ACC112 (cell line): ENCODE measurements at regions not wholly inside any gene's neighbourhood (a gene's known extent, or its start where the extent isn't known, plus 50 kb on each side); places are given as distances from the start of the nearest gene placed in this dataset.
"Not testable (repeated sequence)": the region's sequence is repeated elsewhere in the genome, so short reads cannot be mapped to it uniquely, and the experiment has no call there.

Experiments used
- H2AFZ ChIP-seq: fragments of 200-600 bp; sonication (generic); one replicate; pipeline ENCODE4 v1.6.0; 2017; ENCODE audit warnings: antibody characterized with exemption, low read length; ENCODE audit not compliant: unreplicated experiment
- H3K27ac ChIP-seq: fragments of 200-600 bp; sonication (generic); 2 replicates; pipeline ENCODE4 v1.5.1; 2014; ENCODE audit warnings: low read depth, mild to moderate bottlenecking, antibody characterized with exemption, low read length, moderate library complexity
- H3K27me3 ChIP-seq: fragments of 200-600 bp; sonication (generic); 2 replicates; pipeline ENCODE4 v1.6.1; 2014; ENCODE audit warnings: mild to moderate bottlenecking, antibody characterized with exemption, low read length, moderate library complexity, mixed read lengths; ENCODE audit not compliant: insufficient read depth
- H3K36me3 ChIP-seq: fragments of 200-600 bp; sonication (generic); 2 replicates; pipeline ENCODE4 v1.6.1; 2016; ENCODE audit warnings: mild to moderate bottlenecking, antibody characterized with exemption, low read length, moderate library complexity, mixed read lengths; ENCODE audit not compliant: insufficient read depth
- H3K4me1 ChIP-seq: fragments of 200-600 bp; sonication (generic); one replicate; pipeline ENCODE4 v1.6.1; 2016; ENCODE audit warnings: low read length, mixed read lengths; ENCODE audit not compliant: insufficient read depth, unreplicated experiment, control insufficient read depth
- H3K4me3 ChIP-seq: fragments of 200-600 bp; sonication (generic); 2 replicates; pipeline ENCODE4 v1.5.1; 2014; ENCODE audit warnings: mild to moderate bottlenecking, low read depth, low read length
- H3K79me2 ChIP-seq: fragments of 200-600 bp; sonication (generic); one replicate; pipeline ENCODE4 v1.6.0; 2016; ENCODE audit warnings: low read length; ENCODE audit not compliant: control insufficient read depth, unreplicated experiment, insufficient read depth

DNA sequence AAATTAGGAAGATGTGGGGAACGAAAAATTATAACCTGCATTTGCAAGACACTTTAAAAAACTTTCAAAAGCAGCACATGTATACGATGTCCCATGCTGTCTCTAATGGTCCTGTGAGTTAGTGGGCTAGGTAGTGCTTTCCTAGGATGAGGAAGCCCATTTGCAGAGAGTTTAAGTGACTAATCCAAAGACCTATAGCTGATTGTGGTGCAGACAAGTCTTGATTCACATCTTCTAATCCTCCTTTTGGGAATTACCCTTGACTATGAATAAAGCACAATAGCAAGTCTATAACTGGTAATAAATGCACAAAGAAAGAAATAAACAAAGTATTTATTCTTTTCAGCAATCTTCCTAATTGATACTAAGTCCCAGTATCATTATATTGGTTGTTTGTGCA, 234.6 kb upstream of the FANCL start:
- H2AFZ ChIP-seq: no peak overlapping the region
- no peaks in the 10 kb centered on the region for H3K27me3 ChIP-seq
- H3K4me3 ChIP-seq: no peak overlapping the region
- no peaks in the 10 kb centered on the region for H3K4me1 ChIP-seq
- no peaks in the 10 kb centered on the region for H3K36me3 ChIP-seq
- H3K79me2 ChIP-seq: no peaks in the 10 kb centered on the region
- no peak overlapping the region for H3K27ac ChIP-seq

DNA sequence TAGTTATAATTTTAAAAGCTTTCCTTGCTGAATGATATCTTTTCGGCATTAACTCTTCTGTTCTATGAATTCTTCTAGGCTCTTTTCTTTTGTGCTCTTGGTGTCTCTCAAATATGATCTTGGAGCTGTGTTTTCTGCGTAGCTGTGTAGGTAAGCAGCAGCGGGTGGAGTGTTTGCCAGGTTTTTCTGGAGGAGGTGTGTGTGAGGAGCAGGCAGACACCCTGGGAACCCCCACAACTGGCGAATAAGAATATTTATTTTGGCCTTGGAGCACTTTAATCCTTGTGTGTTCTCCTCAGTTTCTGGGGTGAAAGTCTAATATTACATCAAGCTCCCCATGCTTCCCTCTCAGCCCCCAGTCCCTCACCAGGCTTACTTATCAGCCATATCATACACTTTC, 232.0 kb upstream of the FANCL start:
- H3K79me2 ChIP-seq: no peaks in the 10 kb centered on the region
- no peak overlapping the region for H3K27ac ChIP-seq
- no peaks in the 10 kb centered on the region for H3K27me3 ChIP-seq
- H3K4me1 ChIP-seq: no peaks in the 10 kb centered on the region
- no peak overlapping the region for H3K4me3 ChIP-seq
- H2AFZ ChIP-seq: no peak overlapping the region
- H3K36me3 ChIP-seq: no peaks in the 10 kb centered on the region

DNA sequence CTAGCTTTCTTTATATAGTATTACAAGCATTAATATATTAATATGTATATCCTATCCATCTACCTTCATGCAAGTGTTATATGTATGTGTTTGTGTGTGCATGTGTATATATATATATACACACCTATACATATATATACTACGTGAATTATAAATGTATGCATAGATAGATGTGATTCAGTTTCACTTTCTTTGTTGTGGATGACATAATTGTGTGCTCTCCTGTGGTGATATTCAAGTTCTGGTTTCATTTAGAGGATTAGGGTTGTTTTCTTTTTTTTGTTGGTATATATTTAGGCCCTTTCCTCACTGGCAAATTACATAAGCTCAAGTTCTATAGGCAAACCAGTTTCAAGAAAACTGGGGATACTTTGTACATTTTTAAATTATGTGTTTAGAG, 225.7 kb upstream of the FANCL start:
- H2AFZ ChIP-seq: peak overlapping the region; percentile 32
- H3K79me2 ChIP-seq: no peaks in the 10 kb centered on the region
- no peaks in the 10 kb centered on the region for H3K4me1 ChIP-seq

DNA sequence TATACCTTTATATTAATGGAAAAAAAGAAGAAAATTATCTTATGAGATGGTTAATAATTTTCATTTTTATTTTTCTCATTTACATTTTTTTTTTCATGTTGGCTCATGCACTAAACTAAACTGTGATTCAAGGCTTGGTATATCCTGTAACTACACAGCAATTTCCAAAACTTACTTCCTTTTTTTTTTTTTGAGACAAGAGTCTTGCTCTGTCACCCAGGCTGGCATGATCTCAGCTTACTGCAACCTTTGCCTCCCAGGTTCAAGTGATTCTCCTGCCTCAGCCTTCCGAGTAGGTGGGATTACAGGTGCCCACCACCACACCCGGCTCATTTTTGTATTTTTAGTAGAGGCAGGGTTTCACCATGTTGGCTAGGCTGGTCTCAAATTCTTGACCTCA, 224.9 kb upstream of the FANCL start:
- H3K79me2 ChIP-seq, H3K36me3 ChIP-seq, H2AFZ ChIP-seq, H3K4me3 ChIP-seq, H3K27me3 ChIP-seq, H3K27ac ChIP-seq, H3K4me1 ChIP-seq: not testable (repeated sequence)

More for the DNA sequence above, 225.7 kb upstream of the FANCL start:
- Histone ChIP-seq H3K36me3 (no peaks in the 10 kb centered on the region), H3K27ac (no peak overlapping the region), H3K27me3 (no peaks in the 10 kb centered on the region), H3K4me3 (peak overlapping the region; percentile 61; the same call in 1 of the 2 replicates)

DNA sequence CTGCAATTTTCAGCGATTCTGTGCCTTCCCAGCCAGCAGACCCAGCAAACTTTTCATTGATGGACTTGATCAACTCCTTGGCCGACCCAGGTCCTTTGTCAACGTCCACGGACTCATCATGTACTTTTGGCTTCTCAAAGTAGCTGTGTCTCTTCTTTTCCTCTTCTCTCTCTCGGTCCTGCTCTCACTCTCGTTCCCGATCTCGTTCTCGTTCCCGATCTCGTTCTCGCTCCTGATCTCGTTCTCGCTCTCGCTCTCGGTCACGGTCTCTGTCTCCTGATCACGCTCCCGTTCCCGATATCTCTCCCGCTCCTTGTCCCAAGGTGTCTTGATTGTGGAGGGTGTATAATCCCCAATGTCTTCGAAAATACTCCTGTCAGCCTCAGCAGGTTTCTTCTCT, 219.5 kb upstream of the FANCL start:
- no peaks in the 10 kb centered on the region for H3K36me3 ChIP-seq
- H3K4me1 ChIP-seq: no peaks in the 10 kb centered on the region
- H3K27ac ChIP-seq: no peak overlapping the region
- no peak overlapping the region for H3K4me3 ChIP-seq
- H3K27me3 ChIP-seq: no peaks in the 10 kb centered on the region
- no peaks in the 10 kb centered on the region for H3K79me2 ChIP-seq
- H2AFZ ChIP-seq: no peak overlapping the region

DNA sequence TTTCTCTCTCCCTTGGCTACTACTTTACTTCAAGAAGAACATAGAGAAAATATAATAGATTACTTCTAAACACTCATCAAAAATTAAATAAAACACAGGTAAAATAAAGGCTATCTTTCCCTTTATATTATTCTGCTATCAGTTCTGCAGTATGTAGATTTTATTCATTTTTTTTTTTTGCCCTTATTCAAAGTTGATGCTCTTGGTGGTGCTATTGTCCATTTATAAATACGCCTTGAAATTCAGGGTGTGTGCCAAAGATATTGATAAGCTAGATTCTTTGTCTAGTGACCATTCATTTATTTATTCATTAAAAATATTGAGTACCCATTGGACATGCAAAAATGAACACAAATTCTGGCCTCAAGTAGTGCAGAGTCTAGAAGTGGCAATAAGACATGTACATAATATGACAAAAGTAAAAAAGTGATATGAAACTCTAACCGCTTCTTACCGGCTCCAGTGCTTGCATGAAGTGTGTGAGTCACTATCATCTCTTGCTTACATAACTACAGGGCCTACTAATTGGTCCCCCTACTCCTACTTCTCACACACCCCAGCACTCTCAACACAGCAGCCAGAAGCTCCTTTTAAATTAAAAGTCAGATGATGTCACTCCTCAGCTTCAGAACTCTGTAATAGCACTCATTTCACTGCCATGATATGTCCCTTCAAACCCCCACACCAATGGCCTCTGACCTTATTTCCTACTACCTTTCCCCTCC, 208.3 kb upstream of the FANCL start:
- peaks cover 4% of the 10 kb centered on the region for H3K4me1 ChIP-seq
- no peak overlapping the region for H3K27ac ChIP-seq
- H2AFZ ChIP-seq: no peak overlapping the region
- no peaks in the 10 kb centered on the region for H3K79me2 ChIP-seq
- no peaks in the 10 kb centered on the region for H3K27me3 ChIP-seq
- no peaks in the 10 kb centered on the region for H3K36me3 ChIP-seq
- H3K4me3 ChIP-seq: no peak overlapping the region

DNA sequence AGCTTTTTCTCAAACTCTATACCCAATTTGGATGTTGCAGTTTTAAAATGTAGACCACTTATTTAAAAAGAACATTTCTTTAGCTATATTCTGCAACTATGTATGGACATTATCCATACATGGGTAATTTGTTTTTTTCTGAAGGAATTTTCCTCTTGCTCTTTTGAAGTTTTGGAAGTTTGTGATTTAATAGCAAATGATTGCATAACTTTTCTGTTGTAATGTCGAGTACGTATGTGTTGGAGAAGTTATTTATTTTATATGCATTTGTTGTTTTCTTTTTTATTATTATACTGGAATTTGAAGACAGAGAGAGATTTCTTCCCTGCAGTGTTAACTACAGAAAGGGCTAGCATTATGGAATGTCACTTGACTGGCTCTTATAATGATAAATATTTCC, 207.7 kb upstream of the FANCL start:
- Histone ChIP-seq H3K4me3 (no peak overlapping the region), H3K36me3 (no peaks in the 10 kb centered on the region), H3K4me1 (peaks cover 4% of the 10 kb centered on the region), H3K27me3 (no peaks in the 10 kb centered on the region), H3K27ac (no peak overlapping the region), H3K79me2 (no peaks in the 10 kb centered on the region), H2AFZ (no peak overlapping the region)

DNA sequence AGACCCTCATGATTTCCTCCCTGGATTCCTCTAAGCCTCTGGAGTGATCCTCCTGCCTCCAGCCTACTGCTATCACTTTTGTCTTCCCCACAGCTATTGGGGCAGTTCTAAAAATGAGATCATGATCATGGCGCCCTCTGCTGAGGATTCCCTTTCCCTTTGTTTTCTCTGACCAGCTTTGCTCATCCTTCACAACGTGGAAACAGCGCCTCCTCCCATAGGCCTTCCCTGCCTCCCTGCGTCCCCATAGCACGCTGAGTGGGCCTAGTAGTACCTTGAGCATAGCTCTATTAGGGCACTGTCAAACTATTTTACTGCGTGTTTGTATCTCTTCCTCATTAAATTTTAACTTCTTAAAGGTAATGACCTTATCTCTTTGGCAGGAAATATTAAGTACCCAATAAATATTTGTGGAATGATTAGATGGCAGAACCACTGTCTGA, 207.0 kb upstream of the FANCL start:
- Histone ChIP-seq H3K36me3 (no peaks in the 10 kb centered on the region), H3K4me1 (peaks cover 4% of the 10 kb centered on the region), H3K79me2 (no peaks in the 10 kb centered on the region), H3K4me3 (no peak overlapping the region), H3K27me3 (no peaks in the 10 kb centered on the region), H2AFZ (peak overlapping the region; percentile 86), H3K27ac (no peak overlapping the region)

DNA sequence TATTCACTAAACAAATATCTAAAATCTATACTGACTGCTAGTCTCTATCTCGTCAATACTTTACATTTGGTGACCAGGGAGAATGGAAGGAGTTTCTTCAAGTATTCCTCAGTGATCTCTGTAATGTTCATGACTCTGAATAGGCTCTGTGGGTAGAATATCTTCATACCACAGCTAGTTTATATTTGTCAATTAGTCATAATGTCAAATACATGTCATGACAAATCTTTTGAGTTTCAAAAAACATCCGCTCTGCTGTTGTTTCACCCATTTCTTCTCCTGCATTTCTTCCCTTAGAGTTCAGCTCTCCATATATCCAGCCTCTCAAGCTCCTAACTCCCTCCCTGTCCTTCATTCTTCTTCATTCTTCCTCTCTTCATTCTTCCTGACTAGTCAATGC, 206.5 kb upstream of the FANCL start:
- peak overlapping the region; percentile 86 for H2AFZ ChIP-seq
- no peaks in the 10 kb centered on the region for H3K79me2 ChIP-seq
- H3K27ac ChIP-seq: no peak overlapping the region
- H3K4me1 ChIP-seq: peaks cover 4% of the 10 kb centered on the region
- no peaks in the 10 kb centered on the region for H3K36me3 ChIP-seq
- H3K27me3 ChIP-seq: no peaks in the 10 kb centered on the region
- no peak overlapping the region for H3K4me3 ChIP-seq

DNA sequence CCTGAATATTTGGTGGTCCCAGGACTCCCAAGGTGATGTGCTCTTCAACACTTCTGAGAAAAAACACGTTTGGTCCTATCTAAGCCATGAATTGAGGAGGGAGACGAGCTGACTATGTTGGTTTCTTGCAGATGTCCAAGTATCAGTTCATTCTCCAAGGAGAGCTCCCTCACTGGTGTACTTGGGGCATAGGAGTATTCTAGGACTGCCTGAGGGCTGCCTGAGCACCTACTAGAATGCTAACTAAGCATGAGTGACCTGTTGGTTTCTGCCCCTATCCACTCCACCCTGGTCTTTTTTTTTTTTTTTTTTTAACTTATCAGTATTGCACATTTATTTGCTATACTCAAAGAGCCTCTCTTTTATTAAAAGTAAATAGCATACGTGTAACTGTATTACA, 200.5 kb upstream of the FANCL start:
- H2AFZ ChIP-seq: no peak overlapping the region
- H3K4me1 ChIP-seq: no peaks in the 10 kb centered on the region
- no peak overlapping the region for H3K27ac ChIP-seq
- H3K4me3 ChIP-seq: no peak overlapping the region
- H3K27me3 ChIP-seq: no peaks in the 10 kb centered on the region
- no peaks in the 10 kb centered on the region for H3K79me2 ChIP-seq
- H3K36me3 ChIP-seq: no peaks in the 10 kb centered on the region

DNA sequence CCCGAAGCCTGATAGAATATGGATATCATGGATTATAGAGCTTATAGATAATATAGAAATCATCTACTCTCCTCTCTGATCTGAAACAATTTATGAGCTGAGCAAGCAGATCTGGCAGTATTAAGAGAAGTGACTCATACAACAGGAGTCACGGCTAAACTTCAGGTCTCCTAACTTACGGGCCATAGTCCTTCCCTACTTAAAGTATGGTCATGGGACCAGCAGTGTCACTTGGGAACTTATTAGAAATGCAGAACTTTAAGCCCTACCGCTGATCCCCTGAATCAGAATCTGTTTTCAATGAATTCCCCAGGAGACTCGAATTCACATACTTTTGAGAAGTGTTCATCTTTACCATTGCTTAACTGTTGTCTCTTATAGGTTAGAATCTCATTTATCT, 195.7 kb upstream of the FANCL start:
- no peak overlapping the region for H2AFZ ChIP-seq
- H3K27me3 ChIP-seq: no peaks in the 10 kb centered on the region
- H3K4me1 ChIP-seq: no peaks in the 10 kb centered on the region
- no peak overlapping the region for H3K4me3 ChIP-seq
- H3K36me3 ChIP-seq: no peaks in the 10 kb centered on the region
- H3K79me2 ChIP-seq: no peaks in the 10 kb centered on the region
- H3K27ac ChIP-seq: no peak overlapping the region
